KMS-11 (cell line): ENCODE measurements at regions not wholly inside any gene's neighbourhood (a gene's known extent, or its start where the extent isn't known, plus 50 kb on each side); places are given as distances from the start of the nearest gene placed in this dataset.

ENCODE experiments used
- H2AFZ ChIP-seq: fragments of 200-600 bp; sonication (generic); 2 replicates; pipeline ENCODE4 v1.6.1; 2016; ENCODE audit warnings: antibody characterized with exemption, mixed run types, low read depth
- H3K27ac ChIP-seq: fragments of 200-600 bp; sonication (generic); 2 replicates; pipeline ENCODE4 v1.6.1; 2016; ENCODE audit warnings: mild to moderate bottlenecking, mixed run types
- H3K27me3 ChIP-seq: fragments of 200-600 bp; sonication (generic); 2 replicates; pipeline ENCODE4 v1.6.1; 2017; ENCODE audit warnings: mild to moderate bottlenecking, low read depth, mixed run types, moderate library complexity; ENCODE audit not compliant: insufficient read depth
- H3K36me3 ChIP-seq: fragments of 200-600 bp; sonication (generic); 2 replicates; pipeline ENCODE4 v1.6.1; 2017; ENCODE audit warnings: mild to moderate bottlenecking, mixed run types; ENCODE audit not compliant: insufficient read depth
- H3K4me1 ChIP-seq: fragments of 200-600 bp; sonication (generic); 2 replicates; pipeline ENCODE4 v1.6.1; 2016; ENCODE audit warnings: mild to moderate bottlenecking, low read depth, mixed run types; ENCODE audit not compliant: poor library complexity, severe bottlenecking
- H3K4me2 ChIP-seq: fragments of 200-600 bp; sonication (generic); 2 replicates; pipeline ENCODE4 v1.7.0; 2016; ENCODE audit warnings: mild to moderate bottlenecking, mixed run types
- H3K4me3 ChIP-seq: fragments of 200-600 bp; sonication (generic); IDR thresholded peaks from 2 replicates; pipeline ENCODE4 v1.6.1; 2017; ENCODE audit warnings: low read depth, low read length, mixed read lengths; ENCODE audit not compliant: insufficient read depth
- H3K79me2 ChIP-seq: fragments of 200-600 bp; sonication (generic); 2 replicates; pipeline ENCODE4 v1.6.1; 2016; ENCODE audit warnings: low read depth, mixed run types; ENCODE audit not compliant: insufficient read depth
- H3K9ac ChIP-seq: fragments of 200-600 bp; sonication (generic); 2 replicates; pipeline ENCODE4 v1.6.1; 2016; ENCODE audit warnings: mild to moderate bottlenecking, mixed run types
- H4K20me1 ChIP-seq: fragments of 200-600 bp; sonication (generic); 2 replicates; pipeline ENCODE4 v1.6.1; 2016; ENCODE audit warnings: mild to moderate bottlenecking, mixed run types; ENCODE audit not compliant: insufficient read depth
- TF ChIP-seq, protein P1 (sequence below): fragments of 200-600 bp; sonication (generic); conservative IDR thresholded peaks from 2 replicates; pipeline ENCODE4 v1.6.1; 2017; ENCODE audit warnings: low read depth, mild to moderate bottlenecking, antibody characterized with exemption, low read length, moderate library complexity, mixed read lengths

DNA sequence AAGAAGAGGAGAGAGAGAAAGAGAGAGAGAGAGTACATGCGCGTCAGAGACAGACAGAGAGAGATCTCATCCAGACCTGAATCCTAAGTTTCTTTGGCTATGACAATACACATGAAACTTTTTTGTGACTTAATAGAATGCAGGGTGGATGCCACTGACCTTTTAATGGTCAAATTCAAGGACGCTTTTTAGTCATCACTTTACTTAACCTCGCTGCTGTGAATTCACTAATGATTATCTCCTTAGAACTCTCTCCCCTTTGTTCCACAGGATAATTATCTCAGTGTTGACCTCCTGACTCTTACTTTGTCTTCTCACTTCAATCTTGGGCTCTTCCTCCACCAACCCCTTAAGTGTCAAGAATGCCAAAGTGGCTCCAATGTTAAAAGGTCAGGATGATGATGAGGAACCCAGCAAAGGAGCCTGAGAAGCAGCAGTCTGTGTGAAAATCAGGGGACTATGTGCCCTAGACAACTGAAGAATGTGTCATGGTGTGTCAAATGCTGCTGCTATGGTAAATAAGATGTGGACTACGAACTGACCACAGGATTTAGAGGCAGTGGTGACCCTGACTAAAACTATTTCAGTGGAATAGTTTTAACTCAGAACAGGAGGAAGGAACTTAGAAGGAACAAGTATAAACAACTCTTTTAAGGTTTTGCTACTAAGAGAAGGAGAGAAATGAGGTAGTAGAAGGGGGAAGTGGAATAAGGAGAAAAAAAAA lies 382.1 kb downstream of the ZEB2 start:
- Histone ChIP-seq H3K9ac (no peak overlapping the region), H3K79me2 (no peaks in the 10 kb centered on the region), H3K4me1 (no peaks in the 10 kb centered on the region), H3K27me3 (no peaks in the 10 kb centered on the region), H3K27ac (no peak overlapping the region), H3K36me3 (no peaks in the 10 kb centered on the region), H3K4me2 (no peak overlapping the region), H3K4me3 (no peak overlapping the region), H2AFZ (no peak overlapping the region), H4K20me1 (no peaks in the 10 kb centered on the region)
- TF ChIP-seq, protein P1, sequence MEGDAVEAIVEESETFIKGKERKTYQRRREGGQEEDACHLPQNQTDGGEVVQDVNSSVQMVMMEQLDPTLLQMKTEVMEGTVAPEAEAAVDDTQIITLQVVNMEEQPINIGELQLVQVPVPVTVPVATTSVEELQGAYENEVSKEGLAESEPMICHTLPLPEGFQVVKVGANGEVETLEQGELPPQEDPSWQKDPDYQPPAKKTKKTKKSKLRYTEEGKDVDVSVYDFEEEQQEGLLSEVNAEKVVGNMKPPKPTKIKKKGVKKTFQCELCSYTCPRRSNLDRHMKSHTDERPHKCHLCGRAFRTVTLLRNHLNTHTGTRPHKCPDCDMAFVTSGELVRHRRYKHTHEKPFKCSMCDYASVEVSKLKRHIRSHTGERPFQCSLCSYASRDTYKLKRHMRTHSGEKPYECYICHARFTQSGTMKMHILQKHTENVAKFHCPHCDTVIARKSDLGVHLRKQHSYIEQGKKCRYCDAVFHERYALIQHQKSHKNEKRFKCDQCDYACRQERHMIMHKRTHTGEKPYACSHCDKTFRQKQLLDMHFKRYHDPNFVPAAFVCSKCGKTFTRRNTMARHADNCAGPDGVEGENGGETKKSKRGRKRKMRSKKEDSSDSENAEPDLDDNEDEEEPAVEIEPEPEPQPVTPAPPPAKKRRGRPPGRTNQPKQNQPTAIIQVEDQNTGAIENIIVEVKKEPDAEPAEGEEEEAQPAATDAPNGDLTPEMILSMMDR, result no peak

DNA sequence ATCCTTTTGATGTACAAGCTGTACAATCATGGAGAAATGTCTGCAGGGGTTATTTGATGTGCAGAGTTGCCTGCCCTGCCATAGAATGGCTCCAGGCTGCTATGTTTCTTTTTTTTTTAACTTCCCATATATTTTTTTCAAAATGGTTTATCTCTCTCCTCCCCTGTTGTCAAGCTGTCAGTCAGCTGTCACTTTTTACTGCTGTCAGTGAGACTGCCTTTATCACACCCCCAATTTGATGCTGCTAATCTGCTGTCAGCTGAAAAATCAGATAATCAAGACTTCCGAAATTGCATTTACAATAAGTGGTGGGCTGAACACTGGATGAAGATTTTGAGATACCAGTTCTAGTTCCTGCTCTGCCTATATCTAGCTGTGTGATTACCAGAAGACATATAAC lies 382.6 kb downstream of the ZEB2 start:
- Histone ChIP-seq H3K4me3 (no peak overlapping the region), H3K27me3 (no peaks in the 10 kb centered on the region), H4K20me1 (no peaks in the 10 kb centered on the region), H3K79me2 (no peaks in the 10 kb centered on the region), H3K4me2 (no peak overlapping the region), H3K27ac (no peak overlapping the region), H3K4me1 (no peaks in the 10 kb centered on the region), H3K36me3 (no peaks in the 10 kb centered on the region), H3K9ac (no peak overlapping the region), H2AFZ (no peak overlapping the region)
- TF ChIP-seq, protein P1, result no peak

DNA sequence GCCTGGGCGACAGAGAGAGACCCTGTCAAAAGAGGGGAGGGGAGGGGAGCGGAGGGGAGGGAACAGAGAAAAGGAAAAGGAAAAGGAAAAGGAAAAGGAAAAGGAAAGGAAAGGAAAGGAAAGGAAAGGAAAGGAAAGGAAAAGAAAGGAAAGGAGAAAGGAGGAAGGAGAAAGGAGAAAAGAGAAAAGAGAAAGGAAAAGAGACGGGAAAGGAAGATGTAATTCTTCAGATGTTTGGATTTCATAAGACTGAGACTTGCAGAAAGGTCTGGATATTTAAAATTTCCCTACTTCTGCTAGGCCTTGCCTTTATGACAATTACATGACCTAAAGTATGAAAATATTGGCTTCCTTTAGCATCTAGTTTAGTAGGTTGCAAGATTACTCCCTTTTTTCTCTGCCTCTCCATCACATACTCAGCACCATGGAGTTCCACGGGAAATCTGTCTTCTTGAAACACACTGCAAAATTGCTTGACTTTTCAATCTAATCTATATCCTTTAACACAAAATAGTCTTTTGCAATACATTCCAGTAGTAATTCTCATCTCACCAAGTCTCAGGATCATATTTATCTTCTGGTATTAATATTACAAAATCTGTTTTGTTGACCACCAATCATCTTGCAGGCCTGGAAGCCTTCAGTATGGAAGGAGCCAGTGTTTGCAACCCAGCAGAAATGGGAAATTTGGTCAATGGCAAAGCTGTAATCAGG lies 383.5 kb downstream of the ZEB2 start:
- Histone ChIP-seq H2AFZ (no peak overlapping the region), H3K27me3 (no peaks in the 10 kb centered on the region), H3K4me2 (no peak overlapping the region), H3K9ac (no peak overlapping the region), H3K4me3 (no peak overlapping the region), H3K36me3 (no peaks in the 10 kb centered on the region), H3K27ac (no peak overlapping the region), H3K4me1 (no peaks in the 10 kb centered on the region), H4K20me1 (no peaks in the 10 kb centered on the region), H3K79me2 (no peaks in the 10 kb centered on the region)
- TF ChIP-seq, protein P1, result no peak

DNA sequence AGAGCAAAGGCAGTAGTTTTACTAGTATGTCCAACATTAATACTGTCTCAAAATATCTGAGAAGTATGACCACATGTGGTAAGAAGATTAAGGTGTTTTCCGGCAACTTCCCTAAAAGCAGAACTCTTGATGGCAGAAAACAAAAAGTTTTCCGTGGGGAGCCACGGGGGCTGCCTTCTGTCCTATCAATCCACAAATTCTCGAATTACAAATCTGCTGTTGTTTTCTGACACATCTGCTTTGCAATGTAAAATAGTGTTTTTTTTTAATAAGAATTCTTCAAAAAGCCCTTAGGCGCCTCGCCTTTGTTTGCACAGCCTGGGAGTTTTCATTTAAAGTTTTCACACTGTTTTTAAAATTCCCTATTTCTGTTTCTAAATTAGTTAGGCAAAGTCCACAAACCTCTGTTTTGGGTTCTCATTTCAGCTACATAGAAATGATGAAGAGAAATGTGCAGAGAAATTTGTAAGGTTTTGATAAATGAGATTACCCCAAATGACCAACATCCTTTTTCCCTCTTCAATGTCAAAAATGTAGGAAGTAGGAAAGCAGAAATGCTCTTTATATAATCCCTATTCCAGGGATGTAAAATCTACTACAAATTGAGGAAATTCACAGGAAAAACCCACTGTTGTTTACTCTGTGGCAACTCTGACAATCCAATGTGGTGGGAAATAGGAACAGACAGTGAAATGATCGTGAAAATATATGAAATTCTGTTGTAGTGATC lies 385.8 kb downstream of the ZEB2 start:
- Histone ChIP-seq H3K4me2 (no peak overlapping the region), H3K4me3 (no peak overlapping the region), H3K36me3 (no peaks in the 10 kb centered on the region), H3K9ac (no peak overlapping the region), H3K4me1 (no peaks in the 10 kb centered on the region), H3K79me2 (no peaks in the 10 kb centered on the region), H2AFZ (no peak overlapping the region), H4K20me1 (no peaks in the 10 kb centered on the region), H3K27ac (no peak overlapping the region), H3K27me3 (no peaks in the 10 kb centered on the region)
- TF ChIP-seq, protein P1, result no peak
